Neuronal stem cell (in vitro differentiated cells): ENCODE measurements at regions not wholly inside any gene's neighbourhood (a gene's known extent, or its start where the extent isn't known, plus 50 kb on each side); places are given as distances from the start of the nearest gene placed in this dataset.
"Not testable (repeated sequence)": the region's sequence is repeated elsewhere in the genome, so short reads cannot be mapped to it uniquely, and the experiment has no call there.

ENCODE experiments used
- DNase-seq: peaks from one replicate; pipeline ENCODE4 v3.0.0-alpha.2; 2013; ENCODE audit warnings: low spot score
- H2AFZ ChIP-seq: one replicate; pipeline ENCODE4 v1.6.1; 2013; ENCODE audit warnings: mild to moderate bottlenecking, low read length, inconsistent platforms
- H2AK5ac ChIP-seq: 2 replicates; pipeline ENCODE4 v1.6.1; 2013; ENCODE audit warnings: low read depth, mild to moderate bottlenecking, inconsistent platforms, low read length, moderate library complexity, mixed read lengths
- H2BK120ac ChIP-seq: 2 replicates; pipeline ENCODE4 v1.6.1; 2013; ENCODE audit warnings: low read depth, mild to moderate bottlenecking, inconsistent platforms, low read length, moderate library complexity, mixed read lengths
- H2BK12ac ChIP-seq: one replicate; pipeline ENCODE4 v1.6.1; 2013; ENCODE audit warnings: low read length, inconsistent platforms
- H2BK15ac ChIP-seq: 2 replicates; pipeline ENCODE4 v1.6.1; 2013; ENCODE audit warnings: mild to moderate bottlenecking, low read length, inconsistent platforms, mixed read lengths
- H2BK5ac ChIP-seq: one replicate; pipeline ENCODE4 v1.6.1; 2013; ENCODE audit warnings: inconsistent platforms, mild to moderate bottlenecking, low read length, moderate library complexity
- H3K14ac ChIP-seq: one replicate; pipeline ENCODE4 v1.6.1; 2013; ENCODE audit warnings: low read length, inconsistent platforms
- H3K18ac ChIP-seq: 2 replicates; pipeline ENCODE4 v1.6.1; 2013; ENCODE audit warnings: low read length, inconsistent platforms
- H3K23ac ChIP-seq: 2 replicates; pipeline ENCODE4 v1.6.1; 2013; ENCODE audit warnings: low read depth, mild to moderate bottlenecking, mixed read lengths, low read length, inconsistent platforms; ENCODE audit not compliant: poor library complexity
- H3K27ac ChIP-seq: replicated peaks from 3 replicates; pipeline ENCODE4 v1.5.1; 2013; ENCODE audit warnings: low read length, inconsistent platforms
- H3K27me3 ChIP-seq, 3 experiments: 2 replicates each; pipeline ENCODE4 v1.6.1; 2013; ENCODE audit warnings: low read length in 3 of 3, mild to moderate bottlenecking in 2 of 3, inconsistent platforms in 1 of 3, low read depth in 1 of 3, mixed read lengths in 1 of 3, moderate library complexity in 1 of 3; ENCODE audit not compliant: control insufficient read depth in 3 of 3, insufficient read depth in 3 of 3
- H3K36me3 ChIP-seq, 2 donors: replicated peaks in 1 of 2; 2 replicates each; pipeline ENCODE4 v1.6.1; 2013; ENCODE audit warnings: low read length in 2 of 2; ENCODE audit not compliant: control insufficient read depth in 2 of 2, insufficient read depth in 2 of 2
- H3K4ac ChIP-seq: 2 replicates; pipeline ENCODE4 v1.6.1; 2013; ENCODE audit warnings: inconsistent platforms, mild to moderate bottlenecking, low read length, moderate library complexity
- H3K4me1 ChIP-seq, 2 donors: 1 replicate in 1 of 2; 2 replicates in 1 of 2; pipeline ENCODE4 v1.6.1; 2013; ENCODE audit warnings: low read length in 2 of 2, low read depth in 1 of 2; ENCODE audit not compliant: control insufficient read depth in 2 of 2, insufficient read depth in 1 of 2
- H3K4me2 ChIP-seq: one replicate; pipeline ENCODE4 v1.6.1; 2013; ENCODE audit warnings: mild to moderate bottlenecking, low read length, inconsistent platforms; ENCODE audit not compliant: insufficient read depth, poor library complexity, severe bottlenecking
- H3K4me3 ChIP-seq, 2 donors: 2 replicates each; pipeline ENCODE4 v1.5.1; 2013; ENCODE audit warnings: low read length in 2 of 2, mild to moderate bottlenecking in 2 of 2, inconsistent platforms in 1 of 2, moderate library complexity in 1 of 2
- H3K79me1 ChIP-seq: one replicate; pipeline ENCODE4 v1.6.1; 2013; ENCODE audit warnings: low read depth, mild to moderate bottlenecking, inconsistent platforms, low read length, moderate library complexity
- H3K9ac ChIP-seq: one replicate; pipeline ENCODE4 v1.6.1; 2013; ENCODE audit warnings: mild to moderate bottlenecking, low read depth, low read length, inconsistent platforms; ENCODE audit not compliant: poor library complexity
- H3K9me3 ChIP-seq, 2 donors: replicated peaks in 1 of 2; 2 replicates each; pipeline versions ENCODE3 to v1.6.1; 2013; ENCODE audit warnings: low read length in 2 of 2, mild to moderate bottlenecking in 2 of 2, inconsistent platforms in 1 of 2, low read depth in 1 of 2, mixed read lengths in 1 of 2, moderate library complexity in 1 of 2; ENCODE audit not compliant: control insufficient read depth in 2 of 2, insufficient read depth in 1 of 2
- H4K8ac ChIP-seq: one replicate; pipeline ENCODE4 v1.6.1; 2013; ENCODE audit warnings: low read depth, mild to moderate bottlenecking, inconsistent platforms, low read length, moderate library complexity
- H4K91ac ChIP-seq: one replicate; pipeline ENCODE4 v1.6.1; 2013; ENCODE audit warnings: low read length, low read depth, mild to moderate bottlenecking, inconsistent platforms; ENCODE audit not compliant: poor library complexity
- WGBS, 2 donors: extraction: QIAGEN DNeasy Blood & Tissue Kit; methylation state at CpG; one replicate each; pipeline ENCODE4 v1.1.7; 2013; ENCODE audit warnings: missing lambda C conversion rate in 2 of 2, mixed read lengths in 1 of 2; ENCODE audit not compliant: insufficient read length in 2 of 2, insufficient replicate concordance in 1 of 2; ENCODE audit errors: extremely low coverage in 2 of 2; 5-methylcytosine and 5-hydroxymethylcytosine counted together

DNA sequence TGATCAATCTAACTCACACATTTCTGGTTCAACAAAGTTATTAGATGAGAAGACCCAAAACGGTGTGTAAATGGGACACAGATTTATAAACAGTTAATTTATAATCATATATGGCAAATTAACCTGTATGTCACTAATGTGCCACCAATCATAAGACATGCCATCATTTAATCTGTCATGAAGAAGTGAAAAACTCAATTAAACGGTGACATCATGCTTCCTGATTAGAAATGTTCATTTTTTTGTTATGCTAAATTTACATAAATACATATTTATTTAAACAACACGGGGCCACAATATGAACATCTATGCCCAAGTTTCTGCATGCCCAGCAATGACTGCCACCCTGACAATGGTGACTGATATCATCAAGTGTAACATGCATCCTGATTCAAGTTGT, 164.1 kb upstream of the EEA1 start:
- H2AK5ac ChIP-seq: no peak overlapping the region
- H3K9ac ChIP-seq: no peak overlapping the region
- H3K4me3 ChIP-seq: no peak overlapping the region
- H2AFZ ChIP-seq: no peak overlapping the region
- WGBS, 2 donors: no CpG with 5 or more reads among the region's 3 CpGs
- no peaks in the 10 kb centered on the region for H3K27me3 ChIP-seq
- H4K8ac ChIP-seq: no peak overlapping the region
- no peak overlapping the region for H3K27ac ChIP-seq
- no peak for DNase-seq
- H4K91ac ChIP-seq: no peak overlapping the region
- H3K14ac ChIP-seq: no peak overlapping the region
- no peaks in the 10 kb centered on the region for H3K9me3 ChIP-seq
- no peaks in the 10 kb centered on the region for H3K36me3 ChIP-seq
- H3K23ac ChIP-seq: no peak overlapping the region
- H3K79me1 ChIP-seq: no peaks in the 10 kb centered on the region
- H2BK15ac ChIP-seq: no peak overlapping the region
- no peak overlapping the region for H3K18ac ChIP-seq
- no peak overlapping the region for H2BK5ac ChIP-seq
- no peak overlapping the region for H2BK120ac ChIP-seq
- no peak overlapping the region for H2BK12ac ChIP-seq
- peaks cover 0 to 2% of the 10 kb centered on the region in 2 donors for H3K4me1 ChIP-seq
- H3K4me2 ChIP-seq: no peak overlapping the region
- no peak overlapping the region for H3K4ac ChIP-seq

DNA sequence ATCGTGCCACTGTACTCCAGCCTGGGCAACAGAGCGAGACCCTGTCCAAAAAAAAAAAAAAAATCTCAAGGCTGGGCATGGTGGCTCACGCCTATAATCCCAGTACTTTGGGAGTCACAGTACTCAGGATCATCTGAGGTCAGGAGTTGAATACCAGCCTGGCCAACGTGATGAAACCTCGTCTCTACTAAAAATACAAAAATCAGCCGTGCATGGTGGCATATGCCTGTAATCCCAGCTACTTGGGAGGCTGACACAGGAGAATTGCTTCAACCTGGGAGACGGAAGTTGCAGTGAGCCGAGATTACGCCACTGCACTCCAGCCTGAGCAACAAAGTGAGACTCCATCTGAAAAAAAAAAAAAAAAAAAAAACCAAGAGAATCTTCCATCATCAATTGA, 165.1 kb upstream of the EEA1 start:
- H3K4me1 ChIP-seq, H3K4ac ChIP-seq, H3K9me3 ChIP-seq, H3K23ac ChIP-seq, H3K27ac ChIP-seq, H3K18ac ChIP-seq, DNase-seq, H3K79me1 ChIP-seq, H2BK12ac ChIP-seq, H4K91ac ChIP-seq, H3K27me3 ChIP-seq, H2AK5ac ChIP-seq, H3K4me2 ChIP-seq, H3K9ac ChIP-seq, H3K14ac ChIP-seq, H3K4me3 ChIP-seq, H4K8ac ChIP-seq, H2BK15ac ChIP-seq, H3K36me3 ChIP-seq, H2BK120ac ChIP-seq, H2BK5ac ChIP-seq, H2AFZ ChIP-seq: not testable (repeated sequence)
- no CpG with 5 or more reads among the region's 9 CpGs for WGBS, 2 donors

DNA sequence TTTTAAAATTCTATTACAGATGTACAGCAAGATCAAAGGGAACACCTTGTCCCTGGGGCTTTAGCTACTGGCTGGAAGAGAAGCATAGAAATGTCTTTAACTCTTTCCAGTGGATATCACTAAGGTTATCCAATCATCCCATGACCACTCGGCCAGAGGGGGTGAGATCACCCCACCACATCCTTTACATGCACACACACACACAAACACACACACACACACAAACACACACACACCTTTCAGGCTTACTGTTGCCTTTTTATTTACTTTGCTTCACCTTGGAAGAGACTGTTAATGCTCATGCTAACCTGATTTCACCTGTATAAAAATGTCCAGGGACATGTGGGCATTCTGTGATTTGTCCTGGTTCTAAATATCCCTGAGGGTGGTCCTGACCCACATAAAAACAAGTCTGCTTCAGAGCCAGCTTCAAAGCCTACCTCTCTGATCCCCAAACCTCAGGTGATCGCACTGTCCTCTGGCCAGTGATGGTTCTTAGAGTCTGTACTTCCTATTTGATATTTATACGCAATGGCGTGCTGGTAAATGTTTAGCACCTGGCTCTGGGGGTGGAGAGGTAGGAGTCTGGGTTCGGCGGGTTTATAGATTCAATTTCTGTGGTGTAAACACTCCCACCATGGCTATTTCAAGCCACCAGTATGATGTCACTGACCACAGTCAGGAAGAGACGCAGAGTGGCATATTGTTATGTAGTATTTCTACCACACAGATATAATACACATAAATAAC, 166.1 kb upstream of the EEA1 start:
- WGBS, 2 donors: no CpG with 5 or more reads among the region's 7 CpGs
- no peaks in the 10 kb centered on the region for H3K9me3 ChIP-seq
- H2BK15ac ChIP-seq: no peak overlapping the region
- DNase-seq: no peak
- H3K18ac ChIP-seq: no peak overlapping the region
- no peaks in the 10 kb centered on the region for H3K79me1 ChIP-seq
- H4K91ac ChIP-seq: no peak overlapping the region
- no peak overlapping the region for H2AFZ ChIP-seq
- H3K4me3 ChIP-seq: no peak overlapping the region
- H3K4me1 ChIP-seq: peaks cover 0 to 2% of the 10 kb centered on the region in 2 donors
- H4K8ac ChIP-seq: no peak overlapping the region
- no peak overlapping the region for H3K9ac ChIP-seq
- no peak overlapping the region for H2BK120ac ChIP-seq
- H3K23ac ChIP-seq: no peak overlapping the region
- no peak overlapping the region for H2AK5ac ChIP-seq
- H3K4me2 ChIP-seq: no peak overlapping the region
- no peak overlapping the region for H2BK12ac ChIP-seq
- no peaks in the 10 kb centered on the region for H3K27me3 ChIP-seq
- H2BK5ac ChIP-seq: no peak overlapping the region
- H3K36me3 ChIP-seq: no peaks in the 10 kb centered on the region
- H3K14ac ChIP-seq: no peak overlapping the region
- H3K27ac ChIP-seq: no peak overlapping the region
- no peak overlapping the region for H3K4ac ChIP-seq

DNA sequence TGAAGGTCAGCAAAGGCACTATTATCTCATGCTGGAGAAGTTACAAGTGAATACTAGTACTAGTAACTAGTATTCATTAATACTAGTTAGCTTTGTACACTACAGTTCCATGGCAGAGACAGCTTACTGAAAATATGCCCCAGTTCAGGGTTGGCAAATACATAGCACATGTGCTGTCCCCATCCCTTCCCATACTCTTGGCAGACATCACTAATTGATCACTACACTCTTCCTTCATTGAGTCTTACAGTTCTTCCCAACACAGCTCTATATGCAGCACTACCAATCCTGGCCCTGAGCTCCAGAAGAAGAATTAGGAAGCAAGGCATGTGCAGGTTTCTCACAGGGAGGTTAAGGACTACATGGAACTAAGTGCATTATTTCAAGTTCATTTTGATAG, 168.3 kb upstream of the EEA1 start:
- Histone ChIP-seq H3K27ac (no peak overlapping the region), H2BK12ac (no peak overlapping the region), H4K91ac (no peak overlapping the region)

More for the DNA sequence above, 168.3 kb upstream of the EEA1 start:
- Histone ChIP-seq H3K27me3 (no peaks in the 10 kb centered on the region), H3K9me3 (no peaks in the 10 kb centered on the region), H3K4me2 (no peak overlapping the region), H2BK15ac (no peak overlapping the region), H4K8ac (no peak overlapping the region), H3K18ac (no peak overlapping the region), H3K4ac (no peak overlapping the region), H3K4me3 (peak overlapping the region in 1 of 2 donors; percentile 1), H3K4me1 (peaks cover 0 to 2% of the 10 kb centered on the region in 2 donors), H3K9ac (no peak overlapping the region), H3K14ac (no peak overlapping the region), H2AK5ac (no peak overlapping the region), H2BK120ac (no peak overlapping the region), H3K36me3 (no peaks in the 10 kb centered on the region), H3K23ac (no peak overlapping the region), H3K79me1 (no peaks in the 10 kb centered on the region), H2BK5ac (no peak overlapping the region), H2AFZ (no peak overlapping the region)
- no peak for DNase-seq
